ENCODE measurements at regions not wholly inside any gene's neighbourhood (a gene's known extent, or its start where the extent isn't known, plus 50 kb on each side); places are given as distances from the start of the nearest gene placed in this dataset.

GRCh38 chr3:162487138-162487537 lies 990.5 kb downstream of the OTOL1 start:
- H3K4me3 Mint-ChIP-seq, result no peak overlapping the region
- no peak overlapping the region for H3K27ac ChIP-seq (ENCODE audit: insufficient read length, low read depth, low read length)
- no peak overlapping the region for H2BK20ac ChIP-seq (ENCODE audit: low read depth, low read length, poor library complexity, severe bottlenecking)
- H3K4ac ChIP-seq (ENCODE audit: low read depth, low read length), result no peak overlapping the region
- no peaks in the 10 kb centered on the region for H3K27me3 Mint-ChIP-seq (ENCODE audit: low read depth)
- no peak overlapping the region for H3K56ac ChIP-seq (ENCODE audit: insufficient read length, low read depth, low read length)
- H4K5ac ChIP-seq (ENCODE audit: insufficient read length, low read depth, low read length), result no peak overlapping the region
- no peaks in the 10 kb centered on the region for H4K20me1 ChIP-seq (ENCODE audit: control insufficient read depth, insufficient read depth, insufficient read length)
- H2AFZ ChIP-seq (ENCODE audit: low read length), result no peak overlapping the region
- no peak overlapping the region for H3K14ac ChIP-seq (ENCODE audit: insufficient read depth, low read length)
- no peak for DNase-seq
- H3K23ac ChIP-seq (ENCODE audit: insufficient read length, low read depth, low read length), result no peak overlapping the region
- H2BK120ac ChIP-seq (ENCODE audit: low read depth, low read length, poor library complexity, severe bottlenecking), result no peak overlapping the region
- H3K4me1 ChIP-seq (ENCODE audit: insufficient read depth, low read length), result no peaks in the 10 kb centered on the region; the same call in 1 of the 2 replicates
- H3T11ph ChIP-seq (ENCODE audit: low read length), result no peak overlapping the region
- no peak overlapping the region for H2BK15ac ChIP-seq (ENCODE audit: low read depth, low read length)
- H4K8ac ChIP-seq (replicated peaks; ENCODE audit: insufficient read length, low read depth, low read length), result no peak overlapping the region
- no peak overlapping the region for H3K9ac ChIP-seq (ENCODE audit: extremely low read depth, insufficient read length, low read length)
- peaks cover 3 to 11% of the 10 kb centered on the region in 2 experiments; a peak in 4 of 5 replicates for H3K9me3 Mint-ChIP-seq
- H2BK12ac ChIP-seq (ENCODE audit: insufficient read length, low read depth, low read length), result no peak overlapping the region
- H3K79me2 ChIP-seq (ENCODE audit: insufficient read depth, low read length), result no peaks in the 10 kb centered on the region
- peaks cover 3 to 6% of the 10 kb centered on the region in 2 experiments; a peak in 3 of 4 replicates for H3K4me1 Mint-ChIP-seq
- no peak overlapping the region for H3K4me2 ChIP-seq (ENCODE audit: insufficient read depth, insufficient read length, low read length)
- no peak for TF ChIP-seq CTCF (conservative IDR thresholded peaks at IDR 0.05)
- no peak overlapping the region for H3K18ac ChIP-seq (ENCODE audit: insufficient read length, low read depth, low read length)
- no peak overlapping the region for H2BK5ac ChIP-seq (ENCODE audit: insufficient read length, low read length)
- no peaks in the 10 kb centered on the region for H3K9me3 ChIP-seq (ENCODE audit: control insufficient read depth, low read depth, low read length)
- no peak overlapping the region for H3K27ac Mint-ChIP-seq
- no peak overlapping the region for H2AK5ac ChIP-seq (ENCODE audit: insufficient read length, low read length)
- no peaks in the 10 kb centered on the region for H3K23me2 ChIP-seq (ENCODE audit: insufficient read length, low read depth, low read length, poor library complexity, severe bottlenecking)
- H4K91ac ChIP-seq (ENCODE audit: insufficient read length, low read depth, low read length), result no peak overlapping the region
- H3K79me1 ChIP-seq (ENCODE audit: insufficient read depth, low read depth, low read length, poor library complexity, severe bottlenecking), result no peaks in the 10 kb centered on the region
- H3K27me3 ChIP-seq (ENCODE audit: insufficient read depth, low read length), result no peaks in the 10 kb centered on the region
- H3K36me3 Mint-ChIP-seq (ENCODE audit: insufficient read depth in 1 of 3, low read depth in 3 of 3), result peaks cover 0 to 10% (median 2%) of the 10 kb centered on the region in 3 experiments; a peak in 4 of 7 replicates
- WGBS (ENCODE audit: extremely low coverage, insufficient read length, low lambda C conversion rate), result no CpG with 5 or more reads among the region's 1 CpG

Measured in H9 (cell line).